ENCODE measurements at regions not wholly inside any gene's neighbourhood (a gene's known extent, or its start where the extent isn't known, plus 50 kb on each side); places are given as distances from the start of the nearest gene placed in this dataset.

DNA sequence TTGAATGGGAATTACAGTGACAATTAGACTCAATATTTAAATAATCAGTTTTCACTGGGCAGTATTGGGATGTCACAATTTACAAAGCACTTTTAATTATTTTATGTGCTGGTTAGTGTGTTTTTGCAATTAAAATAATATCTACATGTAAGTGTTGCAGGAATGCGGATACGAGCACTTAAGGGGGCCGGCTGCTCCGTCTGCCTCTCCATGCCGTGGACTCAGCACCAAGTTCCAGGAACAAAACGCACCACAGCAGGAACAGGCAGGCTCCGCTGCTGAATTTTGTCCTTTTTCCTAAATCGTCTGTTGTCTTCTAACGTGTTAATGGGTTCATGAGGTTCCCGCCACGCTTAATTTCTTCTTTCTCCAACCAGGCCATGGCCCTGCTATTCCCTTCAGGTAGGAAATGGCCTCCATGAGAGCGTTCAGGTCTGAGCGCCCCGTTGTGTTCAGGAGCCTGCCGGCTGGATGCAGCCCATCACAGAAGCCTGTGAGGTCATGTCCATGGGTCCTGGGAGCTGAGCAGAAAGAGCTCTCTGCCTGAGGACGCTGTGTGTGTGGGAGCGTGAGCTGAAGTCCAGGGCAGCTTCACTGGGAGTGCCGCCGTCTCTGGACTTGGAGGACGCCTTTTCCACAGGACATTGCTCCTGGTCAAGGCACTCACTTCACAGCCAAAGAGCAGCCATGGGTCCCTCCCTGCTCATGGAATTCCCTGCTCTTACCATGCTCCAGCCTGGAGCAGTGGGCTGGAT lies 730.3 kb downstream of the BRD1 start:
- TF ChIP-seq, protein P1, sequence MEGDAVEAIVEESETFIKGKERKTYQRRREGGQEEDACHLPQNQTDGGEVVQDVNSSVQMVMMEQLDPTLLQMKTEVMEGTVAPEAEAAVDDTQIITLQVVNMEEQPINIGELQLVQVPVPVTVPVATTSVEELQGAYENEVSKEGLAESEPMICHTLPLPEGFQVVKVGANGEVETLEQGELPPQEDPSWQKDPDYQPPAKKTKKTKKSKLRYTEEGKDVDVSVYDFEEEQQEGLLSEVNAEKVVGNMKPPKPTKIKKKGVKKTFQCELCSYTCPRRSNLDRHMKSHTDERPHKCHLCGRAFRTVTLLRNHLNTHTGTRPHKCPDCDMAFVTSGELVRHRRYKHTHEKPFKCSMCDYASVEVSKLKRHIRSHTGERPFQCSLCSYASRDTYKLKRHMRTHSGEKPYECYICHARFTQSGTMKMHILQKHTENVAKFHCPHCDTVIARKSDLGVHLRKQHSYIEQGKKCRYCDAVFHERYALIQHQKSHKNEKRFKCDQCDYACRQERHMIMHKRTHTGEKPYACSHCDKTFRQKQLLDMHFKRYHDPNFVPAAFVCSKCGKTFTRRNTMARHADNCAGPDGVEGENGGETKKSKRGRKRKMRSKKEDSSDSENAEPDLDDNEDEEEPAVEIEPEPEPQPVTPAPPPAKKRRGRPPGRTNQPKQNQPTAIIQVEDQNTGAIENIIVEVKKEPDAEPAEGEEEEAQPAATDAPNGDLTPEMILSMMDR (IDR thresholded peaks at IDR 0.05), result no peak
- TF ChIP-seq POLR2A (IDR thresholded peaks at IDR 0.05), result no peak
